HG03442 (cell line): ENCODE measurements at regions not wholly inside any gene's neighbourhood (a gene's known extent, or its start where the extent isn't known, plus 50 kb on each side); places are given as distances from the start of the nearest gene placed in this dataset.

Experiments used
- ATAC-seq: cut with Tn5 transposase; IDR thresholded peaks from one replicate; pipeline ENCODE4 v1.9.1; 2021; ENCODE audit warnings: mild to moderate bottlenecking, moderate library complexity; ENCODE audit not compliant: unreplicated experiment

- no peak for ATAC-seq
Observed at GRCh38 chr1:61627365-61627764, 97.6 kb downstream of the TM2D1 start.

GRCh38 chr1:61626816-61627215, 98.1 kb downstream of the TM2D1 start:
- no peak for ATAC-seq

DNA sequence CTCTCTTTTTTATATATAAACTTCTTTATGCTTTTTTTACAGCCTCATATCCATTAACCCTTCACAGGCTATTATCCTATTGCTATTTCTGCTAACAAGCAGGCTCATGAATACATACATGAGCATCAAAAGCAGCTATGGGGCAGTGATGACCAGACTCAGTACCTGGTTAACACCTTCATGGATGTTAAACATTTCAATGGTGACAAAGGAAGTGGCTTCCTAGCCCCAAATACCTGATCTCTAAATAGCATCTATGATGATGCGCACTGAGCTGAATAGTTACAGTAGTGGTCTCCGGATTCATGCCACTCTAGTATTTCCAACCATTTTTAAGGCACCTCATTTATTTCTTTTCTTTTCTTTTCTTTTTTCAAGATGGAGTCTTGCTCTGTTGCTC, 101.1 kb downstream of the TM2D1 start:
- no peak for ATAC-seq

- ATAC-seq: no peak
Observed at GRCh38 chr1:61620536-61620935, 104.4 kb downstream of the TM2D1 start.

GRCh38 chr1:61618755-61619154, 106.2 kb downstream of the TM2D1 start:
- ATAC-seq: no peak

- ATAC-seq: no peak
Observed at GRCh38 chr1:61618193-61618592, 106.7 kb downstream of the TM2D1 start.

GRCh38 chr1:61616830-61617229, 108.1 kb downstream of the TM2D1 start:
- ATAC-seq: no peak

DNA sequence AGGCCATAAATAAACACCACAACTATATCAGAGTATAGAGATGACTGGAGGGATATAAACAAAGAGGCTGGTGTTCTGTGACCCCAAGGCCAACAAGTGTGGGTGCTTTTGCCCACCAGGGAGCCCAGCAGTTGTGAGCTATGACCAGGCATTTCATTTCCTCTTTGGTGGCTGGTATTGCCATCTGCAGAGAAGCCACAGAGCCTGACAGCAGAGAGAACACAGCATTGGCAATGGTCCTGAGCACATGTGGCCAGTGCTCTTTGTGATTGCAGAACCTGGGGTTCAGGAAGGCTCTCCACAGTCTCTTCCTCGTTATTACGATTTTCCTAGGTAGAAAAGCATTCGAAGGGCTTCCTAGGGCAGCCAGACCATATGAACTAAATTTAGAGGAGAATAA, 112.3 kb downstream of the TM2D1 start:
- ATAC-seq: no peak

- no peak for ATAC-seq
Observed at GRCh38 chr1:61609040-61609439, 115.9 kb downstream of the TM2D1 start.

DNA sequence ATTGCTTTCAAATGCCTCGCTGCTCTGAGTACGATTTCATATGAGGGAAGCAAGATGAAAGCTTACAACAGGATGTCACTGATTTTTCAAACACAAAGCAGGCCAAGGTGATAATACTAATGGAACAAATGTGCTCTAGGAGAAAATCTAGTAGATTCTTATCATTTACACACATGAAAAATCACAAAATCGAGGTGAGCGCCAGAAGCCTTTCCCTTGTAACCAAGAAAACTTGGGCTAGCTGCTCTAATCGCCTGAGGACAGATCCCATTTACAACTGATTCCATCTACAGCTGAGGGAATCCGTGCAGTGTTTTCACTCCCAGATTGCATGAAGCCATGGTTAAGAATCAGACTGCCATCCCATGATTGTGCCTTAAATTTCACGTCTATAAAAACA, 117.5 kb downstream of the TM2D1 start:
- no peak for ATAC-seq

GRCh38 chr1:61606448-61607312, 118.3 kb downstream of the TM2D1 start:
- ATAC-seq: no peak

- no peak for ATAC-seq
Observed at GRCh38 chr1:61605607-61606321, 119.2 kb downstream of the TM2D1 start.

DNA sequence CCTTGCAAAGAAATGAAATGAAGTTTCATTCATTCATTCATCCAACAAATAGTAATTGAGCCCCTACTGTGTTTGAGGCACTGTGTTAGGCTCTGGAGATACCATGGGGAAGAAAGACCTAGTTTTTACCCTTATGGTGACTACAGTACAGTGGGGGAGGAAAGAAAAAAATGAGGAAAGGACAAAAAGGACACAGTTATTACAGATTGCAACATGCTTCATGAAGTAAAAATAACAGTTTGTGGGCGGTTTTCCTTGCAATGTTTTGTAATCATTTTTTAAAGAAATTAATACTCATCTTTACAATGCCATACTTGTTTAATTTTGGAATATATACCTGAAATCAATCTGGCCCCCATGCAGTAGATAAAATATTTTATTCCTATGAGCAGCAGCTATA, 120.3 kb downstream of the TM2D1 start:
- no peak for ATAC-seq

DNA sequence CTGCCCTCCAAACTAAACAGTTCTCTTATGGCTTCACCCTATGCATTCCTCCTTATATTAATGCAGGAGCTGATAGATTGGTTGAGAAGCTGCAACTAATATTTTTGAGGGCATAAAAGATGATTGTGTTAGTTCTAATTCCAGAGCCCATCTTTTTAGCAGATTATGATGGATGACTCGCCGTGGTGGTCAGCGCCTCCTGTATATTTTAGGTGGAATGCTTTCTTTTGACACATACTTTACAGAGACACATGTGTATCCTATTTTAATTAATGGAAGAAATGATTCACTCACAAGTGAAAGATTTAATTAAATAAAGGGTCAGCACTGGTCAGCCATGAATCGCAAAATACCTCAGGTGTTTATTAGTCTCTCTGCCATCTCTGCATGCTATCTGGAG, 120.7 kb downstream of the TM2D1 start:
- ATAC-seq: no peak

GRCh38 chr1:61602663-61603062, 122.3 kb downstream of the TM2D1 start:
- ATAC-seq: no peak

DNA sequence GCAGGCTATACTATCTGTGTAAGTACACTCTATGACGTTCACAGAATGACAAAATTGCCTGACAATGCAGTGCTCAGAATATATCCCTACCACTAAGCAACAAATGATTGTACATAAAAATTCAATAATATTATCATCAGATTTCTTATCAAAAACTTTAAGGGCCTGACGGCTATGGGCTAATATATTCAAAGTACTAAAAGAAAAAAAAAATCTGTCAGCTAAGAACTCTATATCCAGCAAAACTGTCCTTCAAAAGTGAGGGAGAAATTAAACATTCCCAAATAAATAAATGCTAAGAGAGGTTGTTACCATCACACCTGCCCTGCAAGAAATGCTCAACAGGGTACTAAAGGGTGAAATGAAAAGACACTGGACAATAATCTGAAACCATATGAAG, 127.3 kb downstream of the TM2D1 start:
- no peak for ATAC-seq

GRCh38 chr1:61593331-61593730, 131.6 kb downstream of the TM2D1 start:
- ATAC-seq: no peak

DNA sequence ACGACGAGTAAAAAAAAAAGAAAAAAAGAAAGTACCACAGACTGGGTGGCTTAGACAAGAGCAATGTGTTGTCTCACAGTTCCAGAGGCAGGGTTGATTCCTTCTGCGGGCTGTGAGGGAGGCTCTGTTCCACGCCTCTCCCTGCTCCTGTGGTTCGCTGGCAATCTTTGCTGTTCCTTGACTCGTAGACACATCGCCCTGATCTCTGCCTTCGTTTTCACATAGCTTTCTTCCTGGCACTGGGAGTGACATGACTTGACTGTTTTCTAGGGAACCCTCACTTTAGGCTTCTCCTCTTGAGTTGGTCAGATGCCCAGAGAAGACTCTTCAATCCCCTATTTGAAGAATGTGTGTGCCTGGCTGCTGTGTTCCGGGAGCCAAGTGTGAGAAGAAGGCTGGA, 133.6 kb downstream of the TM2D1 start:
- no peak for ATAC-seq

DNA sequence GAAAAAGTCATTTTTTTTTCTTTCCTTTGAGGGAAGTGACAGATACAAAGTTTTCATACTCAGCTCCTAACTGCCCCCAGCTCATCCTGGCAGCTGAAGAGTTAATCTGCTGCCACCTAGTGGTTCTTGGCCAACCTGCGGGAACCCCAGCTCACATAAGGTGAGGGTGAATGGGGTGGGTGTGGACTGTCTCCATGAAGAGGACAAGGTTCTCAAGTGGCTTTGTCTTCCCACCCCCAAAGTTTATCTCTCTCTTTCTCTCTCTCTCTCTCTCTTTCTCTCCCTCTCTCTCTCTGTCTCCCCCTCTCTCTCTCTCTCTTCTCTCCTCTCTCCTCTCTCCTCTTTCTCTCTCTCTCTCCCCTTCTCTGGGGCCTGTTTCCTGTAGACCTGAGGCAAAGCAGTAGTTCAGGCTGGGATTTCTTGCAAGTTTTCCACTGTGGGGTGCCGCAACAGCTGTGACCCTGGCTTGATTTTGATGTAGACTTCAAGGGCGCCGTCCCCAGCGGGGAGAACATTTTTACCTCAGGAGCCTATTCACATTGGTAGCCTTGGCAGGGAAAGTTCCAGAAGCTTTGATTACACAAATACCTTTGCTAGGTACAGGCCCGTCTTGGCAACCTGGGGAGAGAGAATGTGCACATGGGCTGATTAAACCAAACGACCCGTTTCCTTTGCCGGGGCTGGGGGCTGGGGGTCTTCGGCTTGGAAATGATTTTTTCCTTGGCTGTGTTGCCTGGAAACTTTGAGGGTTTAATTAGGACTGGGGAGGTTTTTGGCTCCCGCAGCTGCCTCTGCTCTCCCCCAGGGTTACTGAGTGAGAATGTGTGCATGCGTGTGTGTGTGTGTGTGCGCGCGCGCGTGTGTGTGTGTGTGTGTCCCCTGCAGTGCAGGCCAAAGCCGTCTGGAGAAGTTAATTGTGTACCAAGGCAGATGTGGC, 135.9 kb downstream of the TM2D1 start:
- peak; percentile 96 for ATAC-seq

DNA sequence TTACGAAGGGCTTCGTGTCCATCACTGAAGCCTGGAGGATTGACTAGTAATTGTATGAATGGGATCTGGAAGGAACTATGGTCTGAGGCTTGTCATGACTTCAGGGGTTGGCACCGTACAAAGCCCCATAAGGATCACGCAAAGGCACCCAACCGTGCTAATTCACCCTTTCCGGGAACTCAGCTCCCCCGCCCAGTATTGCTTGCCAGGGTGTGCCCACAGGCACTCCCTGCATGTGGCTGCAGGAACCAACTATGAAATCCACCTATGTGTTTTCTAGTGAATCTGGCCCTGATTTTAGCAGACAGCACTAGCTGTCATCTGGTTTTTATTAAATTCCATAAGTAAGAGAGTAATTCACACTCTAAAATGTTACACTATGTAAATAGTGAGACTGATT, 139.2 kb downstream of the TM2D1 start:
- ATAC-seq: no peak

GRCh38 chr1:61583703-61584102, 141.2 kb downstream of the TM2D1 start:
- ATAC-seq: no peak
